GM18868 (cell line): ENCODE measurements at regions not wholly inside any gene's neighbourhood (a gene's known extent, or its start where the extent isn't known, plus 50 kb on each side); places are given as distances from the start of the nearest gene placed in this dataset.

Source experiments
- ATAC-seq: cut with Tn5 transposase; IDR thresholded peaks from one replicate; pipeline ENCODE4 v1.9.1; 2021; ENCODE audit warnings: mild to moderate bottlenecking, moderate library complexity; ENCODE audit not compliant: unreplicated experiment

GRCh38 chr6:1201547-1202200, 110.2 kb upstream of the FOXQ1 start:
- no peak for ATAC-seq

- no peak for ATAC-seq
Measured at GRCh38 chr6:1200409-1201101, 111.3 kb upstream of the FOXQ1 start.

- ATAC-seq: no peak
Measured at GRCh38 chr6:1200081-1200408, 111.9 kb upstream of the FOXQ1 start.

GRCh38 chr6:1197309-1197708, 114.6 kb upstream of the FOXQ1 start:
- no peak for ATAC-seq

GRCh38 chr6:1191141-1191630, 120.7 kb upstream of the FOXQ1 start:
- ATAC-seq: no peak

GRCh38 chr6:1190366-1190765, 121.5 kb upstream of the FOXQ1 start:
- no peak for ATAC-seq

GRCh38 chr6:1188199-1188598, 123.7 kb upstream of the FOXQ1 start:
- ATAC-seq: no peak

- no peak for ATAC-seq
Measured at GRCh38 chr6:1187293-1188131, 124.4 kb upstream of the FOXQ1 start.

- ATAC-seq: no peak
Measured at GRCh38 chr6:1184318-1184717, 127.6 kb upstream of the FOXQ1 start.

GRCh38 chr6:1182722-1183521, 129.0 kb upstream of the FOXQ1 start:
- no peak for ATAC-seq

GRCh38 chr6:1181939-1182605, 129.8 kb upstream of the FOXQ1 start:
- no peak for ATAC-seq

- no peak for ATAC-seq
Measured at GRCh38 chr6:1179571-1180459, 132.1 kb upstream of the FOXQ1 start.

GRCh38 chr6:1178590-1178989, 133.3 kb upstream of the FOXQ1 start:
- ATAC-seq: no peak

GRCh38 chr6:1176567-1176966, 135.3 kb upstream of the FOXQ1 start:
- no peak for ATAC-seq

- ATAC-seq: no peak
Measured at GRCh38 chr6:1175877-1176276, 136.0 kb upstream of the FOXQ1 start.

GRCh38 chr6:1170794-1171193, 141.1 kb upstream of the FOXQ1 start:
- no peak for ATAC-seq

- ATAC-seq: no peak
Measured at GRCh38 chr6:1164600-1164999, 147.3 kb upstream of the FOXQ1 start.

GRCh38 chr6:1163501-1163900, 148.4 kb upstream of the FOXQ1 start:
- no peak for ATAC-seq
